Spleen (tissue), 11 donors: ENCODE measurements at regions not wholly inside any gene's neighbourhood (a gene's known extent, or its start where the extent isn't known, plus 50 kb on each side); places are given as distances from the start of the nearest gene placed in this dataset.

Experiments
- DNase-seq: peaks from one replicate; pipeline ENCODE4 v3.0.0-alpha.2; 2020
- H3K27ac ChIP-seq, 8 donors: fragments of 200-600 bp; sonication (generic) in 7 of 8; 1 replicate in 4 of 8; 2 replicates in 4 of 8; pipeline versions ENCODE4 v1.5.0 to v1.8.0; 2016 to 2021; ENCODE audit warnings: inconsistent platforms in 4 of 8, mild to moderate bottlenecking in 4 of 8, moderate library complexity in 1 of 8
- H3K27me3 ChIP-seq, 7 donors: fragments of 200-600 bp; sonication (generic) in 6 of 7; replicated peaks in 1 of 7; 1 replicate in 4 of 7; 2 replicates in 3 of 7; pipeline versions ENCODE4 v1.5.0 to v1.8.0; 2016 to 2021; ENCODE audit warnings: inconsistent platforms in 3 of 7, mild to moderate bottlenecking in 1 of 7
- H3K36me3 ChIP-seq, 6 donors: fragments of 200-600 bp; sonication (generic) in 5 of 6; 1 replicate in 4 of 6; 2 replicates in 2 of 6; pipeline versions ENCODE4 v1.5.0 to v1.8.0; 2016 to 2021; ENCODE audit warnings: inconsistent platforms in 2 of 6
- H3K4me1 ChIP-seq, 6 donors: fragments of 200-600 bp; sonication (generic) in 5 of 6; 1 replicate in 3 of 6; 2 replicates in 3 of 6; pipeline versions ENCODE4 v1.5.0 to v1.8.0; 2016 to 2021; ENCODE audit warnings: inconsistent platforms in 3 of 6
- H3K4me3 ChIP-seq, 8 donors: fragments of 200-600 bp; sonication (generic) in 7 of 8; 1 replicate in 4 of 8; 2 replicates in 4 of 8; pipeline versions ENCODE4 v1.5.0 to v1.8.0; 2016 to 2021; ENCODE audit warnings: inconsistent platforms in 4 of 8, mild to moderate bottlenecking in 4 of 8, moderate library complexity in 2 of 8
- H3K9me3 ChIP-seq, 8 donors: fragments of 200-600 bp; sonication (generic) in 7 of 8; 1 replicate in 4 of 8; 2 replicates in 4 of 8; pipeline versions ENCODE4 v1.5.0 to v1.8.0; 2016 to 2021; ENCODE audit warnings: inconsistent platforms in 4 of 8
- CTCF ChIP-seq, 11 experiments: fragments of 200-600 bp in 7 of 11; fragments of 450-650 bp in 4 of 11; sonication (generic) in 4 of 11; IDR thresholded peaks in 8 of 11; conservative IDR thresholded peaks in 3 of 11; 1 replicate in 7 of 11; 2 replicates in 4 of 11; pipeline versions ENCODE4 v1.4.0 to v1.8.0; 2016 to 2021; ENCODE audit warnings: antibody characterized with exemption in 11 of 11, inconsistent platforms in 4 of 11, mild to moderate bottlenecking in 1 of 11
- POLR2A ChIP-seq, 3 donors: fragments of 450-650 bp; IDR thresholded peaks; one replicate each; pipeline ENCODE4 v1.5.1; 2017; ENCODE audit warnings: antibody characterized with exemption in 3 of 3, mild to moderate bottlenecking in 1 of 3
- POLR2AphosphoS5 ChIP-seq, 3 donors: sonication (generic); formaldehyde crosslinking; IDR thresholded peaks; one replicate each; pipeline ENCODE4 v1.5.1; 2017; ENCODE audit warnings: antibody characterized with exemption in 3 of 3
- WGBS, 5 donors: extraction: QIAGEN DNeasy Blood & Tissue Kit in 3 of 5; methylation state at CpG; one replicate each; pipeline versions ENCODE4 v1.1.5 to v1.1.7; 2013 to 2018; 5-methylcytosine and 5-hydroxymethylcytosine counted together
- intact Hi-C: fragments of 100-400 bp; cut with DNase I; formaldehyde crosslinking; loops from one replicate; pipeline ENCODE4 v1.15.0; 2023; ENCODE audit warnings: low total_unique reads
- donor health status: healthy with polysubstance abuse.
- donor health status: DM: no; HTN: no; CAD: no; lungs with moderate emphysema.
- donor health status: DM: no; HTN: no; CAD: no.
- donor health status: Bipolar disorder and iron deficiency.
- donor health status: healthy.
- donor health status: DM: no; HTN: no; CAD: no.
- donor health status: DM: yes; HTN: yes; CAD: no.

- Histone ChIP-seq H3K27ac (no peak overlapping the region), H3K9me3 (no peaks in the 10 kb centered on the region), H3K4me1 (no peaks in the 10 kb centered on the region), H3K4me3 (no peak overlapping the region), H3K36me3 (no peaks in the 10 kb centered on the region), H3K27me3 (no peaks in the 10 kb centered on the region)
- DNase-seq = no peak
- intact Hi-C loops = no loop called here
- TF ChIP-seq POLR2A (IDR thresholded peaks at IDR 0.05) = no peak
- TF ChIP-seq POLR2AphosphoS5 (IDR thresholded peaks at IDR 0.05) = no peak
- TF ChIP-seq CTCF (IDR thresholded peaks at IDR 0.05 in 8 of 11, conservative IDR thresholded peaks at IDR 0.05 in 3 of 11) = no peak
- 76 to 95% (median 83%) methylated on average over 1 of the region's 1 CpG for WGBS, 5 donors
Measured at GRCh38 chr11:106480581-106481190, 403.2 kb downstream of the AASDHPPT start.

DNA sequence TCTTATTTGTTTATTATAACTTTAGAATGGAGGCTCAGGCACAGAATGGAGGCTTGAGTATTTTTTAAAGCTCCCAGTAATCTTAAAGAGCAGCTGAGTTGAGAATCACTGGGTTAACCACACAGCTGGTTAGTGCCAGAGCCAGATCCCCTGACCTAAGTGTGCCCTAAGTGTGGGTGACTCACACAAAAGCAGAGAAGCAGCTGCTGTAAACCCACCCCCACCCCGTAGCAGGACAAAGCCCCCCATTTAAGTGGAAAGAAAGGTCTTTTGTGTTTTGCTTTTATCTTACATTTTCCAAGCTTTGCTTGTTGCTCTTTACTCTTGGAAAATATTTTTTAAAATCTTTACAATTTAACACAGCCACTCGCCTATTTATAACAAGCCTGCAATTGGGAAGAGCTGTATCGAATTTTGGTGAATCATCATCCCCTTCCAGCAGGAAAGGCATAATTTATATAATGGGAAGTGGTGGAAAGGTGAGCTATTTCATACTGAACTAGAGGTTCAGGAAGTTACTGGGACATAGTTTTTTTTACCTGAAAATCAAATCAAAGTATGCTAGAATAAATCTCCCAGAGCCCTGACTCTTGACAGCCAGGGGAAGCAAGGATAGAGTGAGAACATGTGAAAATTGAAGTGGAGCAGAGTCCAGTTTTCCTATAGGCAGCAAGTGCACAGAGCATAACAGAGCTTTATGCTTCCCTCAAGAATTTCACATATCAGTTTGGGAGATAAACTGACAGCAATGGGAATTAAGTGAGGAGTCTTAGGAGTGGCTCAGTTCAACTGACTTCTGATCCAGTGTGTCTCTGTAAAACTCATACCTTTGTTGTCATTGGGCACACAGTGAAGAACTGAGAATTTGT is 405.7 kb downstream of the AASDHPPT start:
- WGBS, 5 donors = 38 to 52% (median 44%) methylated on average over 3 of the region's 3 CpGs
- intact Hi-C loops = no loop called here
- Histone ChIP-seq H3K36me3 (no peaks in the 10 kb centered on the region), H3K4me1 (no peaks in the 10 kb centered on the region), H3K27ac (no peak overlapping the region), H3K27me3 (no peaks in the 10 kb centered on the region), H3K4me3 (no peak overlapping the region), H3K9me3 (peaks cover 0 to 4% (median 0%) of the 10 kb centered on the region in 8 donors)
- TF ChIP-seq POLR2AphosphoS5 (IDR thresholded peaks at IDR 0.05) (no peak), POLR2A (IDR thresholded peaks at IDR 0.05) (no peak)
- no peak for DNase-seq

DNA sequence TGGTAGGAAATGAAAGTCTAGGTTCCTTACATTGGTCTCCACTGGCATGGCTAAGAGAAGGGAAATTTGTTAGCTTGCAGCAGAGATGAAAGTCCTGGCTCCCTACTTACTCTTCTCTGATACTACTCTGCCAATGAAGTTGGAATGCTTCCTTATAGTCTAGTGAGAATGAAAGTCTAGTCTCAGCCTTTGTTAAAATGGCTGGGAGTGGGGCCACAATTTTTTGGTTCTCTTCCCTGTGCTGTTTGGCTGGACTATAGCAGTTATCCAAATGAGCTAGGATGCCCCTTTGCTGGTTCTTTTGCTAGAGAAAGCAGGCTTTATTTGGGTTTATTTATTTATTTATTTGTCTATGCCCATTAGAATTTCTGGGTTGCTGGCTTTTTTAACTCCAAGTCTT is 414.3 kb downstream of the AASDHPPT start:
- DNase-seq = no peak
- no peaks in the 10 kb centered on the region for H3K4me1 ChIP-seq
- no peaks in the 10 kb centered on the region for H3K36me3 ChIP-seq
- no peak overlapping the region for H3K27ac ChIP-seq
- TF ChIP-seq POLR2A (IDR thresholded peaks at IDR 0.05) (no peak), CTCF (IDR thresholded peaks at IDR 0.05 in 8 of 11, conservative IDR thresholded peaks at IDR 0.05 in 3 of 11) (no peak), POLR2AphosphoS5 (IDR thresholded peaks at IDR 0.05) (no peak)
- H3K9me3 ChIP-seq = peaks cover 0 to 6% (median under 1%) of the 10 kb centered on the region in 8 donors
- intact Hi-C loops = no loop called here
- H3K27me3 ChIP-seq = no peaks in the 10 kb centered on the region
- H3K4me3 ChIP-seq = no peak overlapping the region

- H3K36me3 ChIP-seq = no peaks in the 10 kb centered on the region
- H3K27me3 ChIP-seq = no peaks in the 10 kb centered on the region
- no peak for DNase-seq
- WGBS, 5 donors = 63 to 88% (median 77%) methylated on average over 1 of the region's 1 CpG
- no peak for TF ChIP-seq POLR2A (IDR thresholded peaks at IDR 0.05)
- no peak for TF ChIP-seq POLR2AphosphoS5 (IDR thresholded peaks at IDR 0.05)
- TF ChIP-seq CTCF (IDR thresholded peaks at IDR 0.05 in 8 of 11, conservative IDR thresholded peaks at IDR 0.05 in 3 of 11) = no peak
- H3K4me3 ChIP-seq = no peak overlapping the region
- intact Hi-C loops = no loop called here
- no peak overlapping the region for H3K27ac ChIP-seq
- no peaks in the 10 kb centered on the region for H3K4me1 ChIP-seq
- peaks cover 0 to 16% (median 4%) of the 10 kb centered on the region in 8 donors for H3K9me3 ChIP-seq
Measured at GRCh38 chr11:106493751-106494150, 416.3 kb downstream of the AASDHPPT start.
